ENCODE measurements at regions not wholly inside any gene's neighbourhood (a gene's known extent, or its start where the extent isn't known, plus 50 kb on each side); places are given as distances from the start of the nearest gene placed in this dataset.

DNA sequence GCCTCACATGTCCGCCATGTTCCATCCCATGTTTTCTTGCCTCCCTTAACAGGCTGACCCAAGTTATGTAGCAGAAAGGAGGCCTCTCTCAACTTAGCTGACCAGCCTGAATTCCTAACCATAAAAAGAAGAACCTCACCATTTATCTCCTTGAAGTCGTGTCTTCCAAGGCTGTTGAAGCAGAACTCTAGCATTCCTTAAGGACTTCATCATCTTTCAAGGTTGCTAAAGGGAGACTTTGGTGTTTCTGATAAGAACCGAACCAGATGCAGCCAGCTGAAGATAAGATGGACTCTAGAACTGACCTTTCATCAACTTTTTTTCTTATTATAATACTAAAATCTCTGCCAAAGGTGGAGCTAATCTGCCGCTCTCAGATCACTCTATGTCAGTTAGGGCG lies 571.7 kb upstream of the SLC35B3 start:
- Histone ChIP-seq H3K9ac (ENCODE audit: low read length in 5 of 5) (no peak overlapping the region), H3K27me3 (ENCODE audit: control insufficient read depth in 5 of 5, insufficient read depth in 4 of 5, low read length in 5 of 5) (no peaks in the 10 kb centered on the region), H3K36me3 (ENCODE audit: control insufficient read depth in 5 of 5, insufficient read depth in 5 of 5, low read length in 5 of 5) (no peaks in the 10 kb centered on the region), H3K27ac (ENCODE audit: low read depth, low read length) (no peak overlapping the region), H3K4me1 (ENCODE audit: control insufficient read depth in 5 of 5, insufficient read depth in 5 of 5, low read length in 5 of 5) (no peaks in the 10 kb centered on the region), H3K4me3 (ENCODE audit: low read depth in 1 of 5, low read length in 5 of 5) (no peak overlapping the region), H3K9me3 (ENCODE audit: control insufficient read depth in 5 of 5, low read length in 5 of 5) (no peaks in the 10 kb centered on the region)

- no peaks in the 10 kb centered on the region for H3K27me3 ChIP-seq (ENCODE audit: control insufficient read depth in 5 of 5, insufficient read depth in 4 of 5, low read length in 5 of 5)
- no peaks in the 10 kb centered on the region for H3K4me1 ChIP-seq (ENCODE audit: control insufficient read depth in 5 of 5, insufficient read depth in 5 of 5, low read length in 5 of 5)
- no peaks in the 10 kb centered on the region for H3K36me3 ChIP-seq (ENCODE audit: control insufficient read depth in 5 of 5, insufficient read depth in 5 of 5, low read length in 5 of 5)
- H3K27ac ChIP-seq (ENCODE audit: low read depth, low read length) = no peak overlapping the region
- no peaks in the 10 kb centered on the region for H3K9me3 ChIP-seq (ENCODE audit: control insufficient read depth in 5 of 5, low read length in 5 of 5)
- no peak overlapping the region for H3K9ac ChIP-seq (ENCODE audit: low read length in 5 of 5)
- no peak overlapping the region for H3K4me3 ChIP-seq (ENCODE audit: low read depth in 1 of 5, low read length in 5 of 5)
Measured at GRCh38 chr6:9002833-9003232, 567.5 kb upstream of the SLC35B3 start.

DNA sequence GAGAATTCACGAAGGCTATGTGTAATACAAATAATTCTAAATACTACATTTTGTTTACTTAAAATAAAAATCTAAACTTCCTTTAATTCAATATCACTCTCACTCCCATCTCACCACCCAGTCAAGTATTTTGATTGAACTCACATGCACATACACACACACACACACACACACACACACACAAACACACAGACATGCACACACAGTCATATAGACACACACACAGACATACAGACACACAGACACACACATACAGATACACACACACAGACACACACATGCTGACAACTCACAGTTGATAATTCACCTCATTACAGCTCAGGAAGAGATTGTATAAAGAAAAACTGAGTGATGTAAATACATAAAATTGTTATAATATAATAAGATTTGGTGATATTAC lies 559.8 kb upstream of the SLC35B3 start:
- Histone ChIP-seq H3K36me3 (ENCODE audit: control insufficient read depth in 5 of 5, insufficient read depth in 5 of 5, low read length in 5 of 5) (no peaks in the 10 kb centered on the region), H3K9ac (ENCODE audit: low read length in 5 of 5) (no peak overlapping the region), H3K27ac (ENCODE audit: low read depth, low read length) (no peak overlapping the region), H3K4me3 (ENCODE audit: low read depth in 1 of 5, low read length in 5 of 5) (no peak overlapping the region), H3K4me1 (ENCODE audit: control insufficient read depth in 5 of 5, insufficient read depth in 5 of 5, low read length in 5 of 5) (no peaks in the 10 kb centered on the region), H3K27me3 (ENCODE audit: control insufficient read depth in 5 of 5, insufficient read depth in 4 of 5, low read length in 5 of 5) (no peaks in the 10 kb centered on the region), H3K9me3 (ENCODE audit: control insufficient read depth in 5 of 5, low read length in 5 of 5) (peaks cover 0 to 3% (median 0%) of the 10 kb centered on the region in 5 donors)

GRCh38 chr6:8993111-8993510 lies 557.8 kb upstream of the SLC35B3 start:
- H3K27me3 ChIP-seq (ENCODE audit: control insufficient read depth in 5 of 5, insufficient read depth in 4 of 5, low read length in 5 of 5) = peaks cover 0 to under 1% (median 0%) of the 10 kb centered on the region in 5 donors
- H3K4me1 ChIP-seq (ENCODE audit: control insufficient read depth in 5 of 5, insufficient read depth in 5 of 5, low read length in 5 of 5) = no peaks in the 10 kb centered on the region
- H3K36me3 ChIP-seq (ENCODE audit: control insufficient read depth in 5 of 5, insufficient read depth in 5 of 5, low read length in 5 of 5) = no peaks in the 10 kb centered on the region
- no peak overlapping the region for H3K4me3 ChIP-seq (ENCODE audit: low read depth in 1 of 5, low read length in 5 of 5)
- H3K9ac ChIP-seq (ENCODE audit: low read length in 5 of 5) = no peak overlapping the region
- no peak overlapping the region for H3K27ac ChIP-seq (ENCODE audit: low read depth, low read length)
- peaks cover 0 to 3% (median 0%) of the 10 kb centered on the region in 5 donors for H3K9me3 ChIP-seq (ENCODE audit: control insufficient read depth in 5 of 5, low read length in 5 of 5)

DNA sequence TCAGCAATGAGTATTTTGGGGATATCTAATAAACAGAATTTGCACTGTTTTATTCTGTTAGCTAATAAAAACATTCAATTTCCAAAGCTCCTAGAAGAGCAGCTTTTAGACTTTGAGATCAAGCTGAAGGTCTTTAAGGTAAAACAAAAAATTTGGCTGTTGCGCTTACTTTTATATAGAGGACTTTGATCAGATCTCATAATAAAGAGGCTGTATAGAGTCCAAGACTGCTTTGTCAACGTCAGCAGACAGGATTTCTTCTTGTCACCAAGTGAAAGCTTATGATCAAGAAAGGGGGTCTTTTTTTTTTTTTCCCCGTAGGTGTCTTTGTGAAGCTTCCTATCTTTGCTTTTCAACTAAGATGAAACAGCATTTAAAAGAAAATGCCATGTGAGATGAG lies 556.5 kb upstream of the SLC35B3 start:
- no peaks in the 10 kb centered on the region for H3K4me1 ChIP-seq (ENCODE audit: control insufficient read depth in 5 of 5, insufficient read depth in 5 of 5, low read length in 5 of 5)

DNA sequence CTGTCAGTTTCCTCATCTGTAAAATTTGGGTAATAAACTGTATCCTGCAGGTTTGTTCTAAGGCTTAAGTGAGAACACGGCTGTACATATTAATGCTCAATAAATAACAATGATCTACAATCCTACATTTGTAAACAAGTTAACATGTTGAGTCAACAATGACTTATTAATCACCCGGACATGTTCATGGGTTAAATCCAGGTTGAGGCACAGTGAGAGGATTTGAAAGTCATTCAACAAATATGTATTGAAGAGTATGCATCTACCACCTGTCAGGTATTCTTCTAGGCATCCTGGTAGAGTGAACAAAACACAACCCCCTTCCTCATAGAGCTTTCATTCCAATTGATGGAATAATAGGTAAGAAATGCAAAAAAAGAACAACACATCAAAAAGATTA lies 554.7 kb upstream of the SLC35B3 start:
- H3K9me3 ChIP-seq (ENCODE audit: control insufficient read depth in 5 of 5, low read length in 5 of 5) = no peaks in the 10 kb centered on the region
- H3K4me3 ChIP-seq (ENCODE audit: low read depth in 1 of 5, low read length in 5 of 5) = no peak overlapping the region
- no peaks in the 10 kb centered on the region for H3K4me1 ChIP-seq (ENCODE audit: control insufficient read depth in 5 of 5, insufficient read depth in 5 of 5, low read length in 5 of 5)
- no peak overlapping the region for H3K9ac ChIP-seq (ENCODE audit: low read length in 5 of 5)
- peaks cover 0 to 8% (median 0%) of the 10 kb centered on the region in 5 donors for H3K27me3 ChIP-seq (ENCODE audit: control insufficient read depth in 5 of 5, insufficient read depth in 4 of 5, low read length in 5 of 5)
- no peaks in the 10 kb centered on the region for H3K36me3 ChIP-seq (ENCODE audit: control insufficient read depth in 5 of 5, insufficient read depth in 5 of 5, low read length in 5 of 5)
- H3K27ac ChIP-seq (ENCODE audit: low read depth, low read length) = no peak overlapping the region

More for the DNA sequence above, 556.5 kb upstream of the SLC35B3 start:
- H3K36me3 ChIP-seq (ENCODE audit: control insufficient read depth in 5 of 5, insufficient read depth in 5 of 5, low read length in 5 of 5) = no peaks in the 10 kb centered on the region
- H3K27me3 ChIP-seq (ENCODE audit: control insufficient read depth in 5 of 5, insufficient read depth in 4 of 5, low read length in 5 of 5) = peaks cover 0 to 8% (median 0%) of the 10 kb centered on the region in 5 donors
- H3K4me3 ChIP-seq (ENCODE audit: low read depth in 1 of 5, low read length in 5 of 5) = no peak overlapping the region
- H3K9me3 ChIP-seq (ENCODE audit: control insufficient read depth in 5 of 5, low read length in 5 of 5) = peaks cover 0 to 3% (median 0%) of the 10 kb centered on the region in 5 donors
- H3K9ac ChIP-seq (ENCODE audit: low read length in 5 of 5) = no peak overlapping the region
- H3K27ac ChIP-seq (ENCODE audit: low read depth, low read length) = no peak overlapping the region

DNA sequence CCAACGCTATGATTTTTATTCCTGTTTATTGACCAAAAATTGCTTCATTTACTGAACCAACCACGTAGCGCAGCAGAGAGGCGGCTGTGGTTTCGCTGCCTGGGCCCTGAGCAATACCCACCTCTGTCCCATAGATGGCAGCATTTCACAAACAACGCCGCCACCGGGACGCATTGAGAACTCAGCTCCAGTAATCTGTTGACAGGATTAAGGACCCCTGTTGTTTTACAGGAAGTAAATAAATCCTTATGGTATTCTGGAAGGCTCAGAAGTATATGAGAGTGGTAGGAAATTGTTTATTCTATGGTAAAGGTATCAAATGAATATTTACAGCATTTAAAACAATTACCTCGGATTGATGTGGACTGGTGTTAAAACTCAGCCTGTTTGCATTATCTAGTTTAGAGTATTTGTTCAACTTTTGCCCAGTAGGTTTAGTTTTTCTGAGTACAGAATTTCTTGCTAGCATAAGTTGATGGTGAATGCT lies 547.9 kb upstream of the SLC35B3 start:
- H3K27me3 ChIP-seq (ENCODE audit: control insufficient read depth in 5 of 5, insufficient read depth in 4 of 5, low read length in 5 of 5) = peaks cover 0 to 8% (median 0%) of the 10 kb centered on the region in 5 donors
- H3K9ac ChIP-seq (ENCODE audit: low read length in 5 of 5) = no peak overlapping the region
- peaks cover 0 to 2% (median 0%) of the 10 kb centered on the region in 5 donors for H3K9me3 ChIP-seq (ENCODE audit: control insufficient read depth in 5 of 5, low read length in 5 of 5)
- H3K36me3 ChIP-seq (ENCODE audit: control insufficient read depth in 5 of 5, insufficient read depth in 5 of 5, low read length in 5 of 5) = no peaks in the 10 kb centered on the region
- H3K27ac ChIP-seq (ENCODE audit: low read depth, low read length) = no peak overlapping the region
- no peak overlapping the region for H3K4me3 ChIP-seq (ENCODE audit: low read depth in 1 of 5, low read length in 5 of 5)
- peaks cover 0 to 8% (median 3%) of the 10 kb centered on the region in 5 donors for H3K4me1 ChIP-seq (ENCODE audit: control insufficient read depth in 5 of 5, insufficient read depth in 5 of 5, low read length in 5 of 5)

DNA sequence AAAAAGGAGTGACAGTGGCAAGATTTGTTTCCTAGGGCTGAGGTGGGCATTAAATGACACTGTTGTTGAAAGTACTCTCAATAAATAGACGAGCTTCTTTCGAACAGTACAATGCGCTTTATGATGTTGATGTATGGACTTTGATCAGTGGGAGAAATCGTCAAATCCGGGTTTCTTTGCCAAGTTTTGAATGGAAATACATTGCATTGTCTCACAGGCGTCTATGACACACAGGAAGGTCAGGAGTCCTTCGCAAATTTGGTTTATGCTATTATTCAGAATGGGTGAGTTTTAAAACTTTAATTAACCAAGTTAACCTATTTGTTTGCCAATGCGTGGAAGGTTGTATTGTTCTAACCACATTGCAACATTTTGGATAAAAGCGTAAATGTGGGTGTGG lies 547.3 kb upstream of the SLC35B3 start:
- Histone ChIP-seq H3K4me3 (ENCODE audit: low read depth in 1 of 5, low read length in 5 of 5) (no peak overlapping the region), H3K9ac (ENCODE audit: low read length in 5 of 5) (no peak overlapping the region)

GRCh38 chr6:8973395-8973794 lies 538.0 kb upstream of the SLC35B3 start:
- Histone ChIP-seq H3K9ac (ENCODE audit: low read length in 5 of 5) (no peak overlapping the region), H3K27me3 (ENCODE audit: control insufficient read depth in 5 of 5, insufficient read depth in 4 of 5, low read length in 5 of 5) (no peaks in the 10 kb centered on the region), H3K4me3 (ENCODE audit: low read depth in 1 of 5, low read length in 5 of 5) (no peak overlapping the region), H3K36me3 (ENCODE audit: control insufficient read depth in 5 of 5, insufficient read depth in 5 of 5, low read length in 5 of 5) (no peaks in the 10 kb centered on the region), H3K27ac (ENCODE audit: low read depth, low read length) (no peak overlapping the region), H3K4me1 (ENCODE audit: control insufficient read depth in 5 of 5, insufficient read depth in 5 of 5, low read length in 5 of 5) (no peaks in the 10 kb centered on the region), H3K9me3 (ENCODE audit: control insufficient read depth in 5 of 5, low read length in 5 of 5) (peaks cover 3 to 15% (median 9%) of the 10 kb centered on the region in 5 donors)

More for the DNA sequence above, 547.3 kb upstream of the SLC35B3 start:
- Histone ChIP-seq H3K9me3 (ENCODE audit: control insufficient read depth in 5 of 5, low read length in 5 of 5) (peaks cover 0 to 2% (median 0%) of the 10 kb centered on the region in 5 donors), H3K27me3 (ENCODE audit: control insufficient read depth in 5 of 5, insufficient read depth in 4 of 5, low read length in 5 of 5) (peaks cover 0 to 3% (median 0%) of the 10 kb centered on the region in 5 donors), H3K4me1 (ENCODE audit: control insufficient read depth in 5 of 5, insufficient read depth in 5 of 5, low read length in 5 of 5) (peaks cover 0 to 8% (median 3%) of the 10 kb centered on the region in 5 donors), H3K36me3 (ENCODE audit: control insufficient read depth in 5 of 5, insufficient read depth in 5 of 5, low read length in 5 of 5) (no peaks in the 10 kb centered on the region), H3K27ac (ENCODE audit: low read depth, low read length) (no peak overlapping the region)

DNA sequence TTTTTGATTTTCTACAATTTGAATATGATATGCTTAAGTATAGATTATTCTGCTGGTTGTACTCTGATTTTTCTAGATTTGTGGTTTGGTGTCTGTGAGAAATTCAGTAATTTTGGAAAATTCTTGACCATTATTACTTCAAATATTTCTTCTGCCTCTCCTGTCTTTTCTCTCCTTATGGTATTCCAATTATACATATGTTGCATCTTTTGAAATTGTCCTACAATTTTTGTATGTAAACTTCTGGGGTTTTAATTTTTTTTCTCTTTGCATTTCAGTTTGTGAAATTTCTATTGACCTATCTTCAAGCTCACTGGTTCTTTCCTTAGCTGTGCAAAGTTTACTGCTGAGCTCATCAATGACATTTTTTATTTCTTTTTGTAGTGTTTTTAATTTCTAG lies 534.4 kb upstream of the SLC35B3 start:
- H3K4me3 ChIP-seq (ENCODE audit: low read depth in 1 of 5, low read length in 5 of 5) = no peak overlapping the region

More for the DNA sequence above, 534.4 kb upstream of the SLC35B3 start:
- no peaks in the 10 kb centered on the region for H3K36me3 ChIP-seq (ENCODE audit: control insufficient read depth in 5 of 5, insufficient read depth in 5 of 5, low read length in 5 of 5)
- peaks cover 3 to 18% (median 13%) of the 10 kb centered on the region in 5 donors for H3K9me3 ChIP-seq (ENCODE audit: control insufficient read depth in 5 of 5, low read length in 5 of 5)
- H3K9ac ChIP-seq (ENCODE audit: low read length in 5 of 5) = no peak overlapping the region
- no peaks in the 10 kb centered on the region for H3K4me1 ChIP-seq (ENCODE audit: control insufficient read depth in 5 of 5, insufficient read depth in 5 of 5, low read length in 5 of 5)
- no peaks in the 10 kb centered on the region for H3K27me3 ChIP-seq (ENCODE audit: control insufficient read depth in 5 of 5, insufficient read depth in 4 of 5, low read length in 5 of 5)
- H3K27ac ChIP-seq (ENCODE audit: low read depth, low read length) = no peak overlapping the region

All from subcutaneous abdominal adipose tissue (tissue), 5 donors.